ENCODE measurements at regions not wholly inside any gene's neighbourhood (a gene's known extent, or its start where the extent isn't known, plus 50 kb on each side); places are given as distances from the start of the nearest gene placed in this dataset.

GRCh38 chr18:1891641-1892040 lies 679.7 kb downstream of the METTL4 start:
- 33% methylated on average over 1 of the region's 1 CpG for WGBS
- DNase-seq (ENCODE audit: extremely low spot score): no peak
- no peak overlapping the region for H3K4me3 ChIP-seq (ENCODE audit: low read depth, low read length)
- H3K4me1 ChIP-seq (ENCODE audit: insufficient read depth): no peaks in the 10 kb centered on the region
- no peak overlapping the region for H3K27ac ChIP-seq (ENCODE audit: low read depth)
- no peaks in the 10 kb centered on the region for H3K36me3 ChIP-seq (ENCODE audit: insufficient read depth)

- Histone ChIP-seq H3K27ac (ENCODE audit: low read depth) (no peak overlapping the region), H3K4me1 (ENCODE audit: insufficient read depth) (no peaks in the 10 kb centered on the region), H3K36me3 (ENCODE audit: insufficient read depth) (no peaks in the 10 kb centered on the region), H3K4me3 (ENCODE audit: low read depth, low read length) (no peak overlapping the region)
- no peak for DNase-seq (ENCODE audit: extremely low spot score)
These were observed 679.1 kb downstream of the METTL4 start for GRCh38 chr18:1892191-1892590.

DNA sequence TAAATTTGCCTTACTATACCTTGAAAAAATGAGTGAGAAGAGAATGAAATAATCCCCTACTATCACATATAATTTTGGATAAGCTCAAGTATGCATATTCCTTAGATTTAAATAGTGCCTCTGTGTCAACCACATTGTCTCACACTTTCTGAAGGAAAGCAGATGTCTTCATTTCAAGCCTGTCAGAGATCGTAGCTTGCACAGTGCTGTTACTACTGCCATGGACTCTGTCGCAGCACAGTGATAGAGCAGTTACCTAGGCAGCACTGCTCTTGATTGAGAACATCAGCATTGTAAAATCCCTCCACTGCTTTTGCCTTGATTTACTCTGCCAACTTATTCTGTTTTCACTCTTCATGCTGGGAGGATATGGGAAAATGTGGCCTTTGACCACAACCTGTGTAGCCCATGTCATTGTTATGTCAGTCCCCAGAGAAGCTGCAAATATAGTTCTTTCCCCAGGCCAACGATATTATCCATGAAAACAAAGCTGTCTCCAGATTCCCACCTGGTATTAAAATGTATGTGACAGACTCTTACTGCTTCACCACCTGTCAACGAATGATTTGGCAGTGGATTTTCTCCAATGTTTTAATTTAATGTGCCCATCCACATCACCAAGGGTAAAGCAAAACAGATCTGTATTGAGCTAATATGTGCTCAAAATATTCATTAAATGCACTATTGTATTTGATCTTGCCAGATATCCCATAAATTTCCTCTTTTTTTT lies 675.7 kb downstream of the METTL4 start:
- no peak for DNase-seq (ENCODE audit: extremely low spot score)
- WGBS: 55% methylated on average over 4 of the region's 4 CpGs
- no peaks in the 10 kb centered on the region for H3K36me3 ChIP-seq (ENCODE audit: insufficient read depth)
- H3K4me1 ChIP-seq (ENCODE audit: insufficient read depth): no peaks in the 10 kb centered on the region
- H3K27ac ChIP-seq (ENCODE audit: low read depth): no peak overlapping the region
- H3K4me3 ChIP-seq (ENCODE audit: low read depth, low read length): no peak overlapping the region

- Histone ChIP-seq H3K4me1 (ENCODE audit: insufficient read depth) (no peaks in the 10 kb centered on the region), H3K27ac (ENCODE audit: low read depth) (no peak overlapping the region), H3K4me3 (ENCODE audit: low read depth, low read length) (no peak overlapping the region), H3K36me3 (ENCODE audit: insufficient read depth) (no peaks in the 10 kb centered on the region)
- no peak for DNase-seq (ENCODE audit: extremely low spot score)
- WGBS: 73% methylated on average over 1 of the region's 1 CpG
These were observed 664.9 kb downstream of the METTL4 start for GRCh38 chr18:1906421-1906820.

- no peaks in the 10 kb centered on the region for H3K36me3 ChIP-seq (ENCODE audit: insufficient read depth)
- H3K27ac ChIP-seq (ENCODE audit: low read depth): no peak overlapping the region
- no peak overlapping the region for H3K4me3 ChIP-seq (ENCODE audit: low read depth, low read length)
- WGBS: 56% methylated on average over 3 of the region's 3 CpGs
- H3K4me1 ChIP-seq (ENCODE audit: insufficient read depth): no peaks in the 10 kb centered on the region
- DNase-seq (ENCODE audit: extremely low spot score): no peak
These were observed 663.7 kb downstream of the METTL4 start for GRCh38 chr18:1907470-1908206.

DNA sequence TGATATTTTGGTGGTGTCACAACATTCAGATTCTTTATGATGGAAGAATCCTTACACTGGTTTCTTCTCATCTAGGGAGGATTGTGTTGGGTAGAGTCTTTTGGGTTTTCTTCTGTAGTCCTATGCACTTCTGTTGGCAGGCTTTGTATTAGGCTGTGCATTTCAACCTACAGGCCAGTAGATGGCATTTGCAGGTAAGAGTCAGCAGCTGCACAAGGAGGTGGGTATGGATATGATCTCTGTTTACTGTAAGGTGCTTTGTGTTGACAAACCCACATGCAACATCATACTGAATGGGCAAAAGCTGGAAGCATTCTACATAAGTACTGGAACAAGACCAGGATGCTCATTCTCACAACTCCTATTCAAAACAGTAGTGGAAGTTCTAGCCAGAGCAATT lies 656.8 kb downstream of the METTL4 start:
- no peak overlapping the region for H3K27ac ChIP-seq (ENCODE audit: low read depth)
- no peak overlapping the region for H3K4me3 ChIP-seq (ENCODE audit: low read depth, low read length)
- no peaks in the 10 kb centered on the region for H3K4me1 ChIP-seq (ENCODE audit: insufficient read depth)
- H3K36me3 ChIP-seq (ENCODE audit: insufficient read depth): no peaks in the 10 kb centered on the region
- no peak for DNase-seq (ENCODE audit: extremely low spot score)

DNA sequence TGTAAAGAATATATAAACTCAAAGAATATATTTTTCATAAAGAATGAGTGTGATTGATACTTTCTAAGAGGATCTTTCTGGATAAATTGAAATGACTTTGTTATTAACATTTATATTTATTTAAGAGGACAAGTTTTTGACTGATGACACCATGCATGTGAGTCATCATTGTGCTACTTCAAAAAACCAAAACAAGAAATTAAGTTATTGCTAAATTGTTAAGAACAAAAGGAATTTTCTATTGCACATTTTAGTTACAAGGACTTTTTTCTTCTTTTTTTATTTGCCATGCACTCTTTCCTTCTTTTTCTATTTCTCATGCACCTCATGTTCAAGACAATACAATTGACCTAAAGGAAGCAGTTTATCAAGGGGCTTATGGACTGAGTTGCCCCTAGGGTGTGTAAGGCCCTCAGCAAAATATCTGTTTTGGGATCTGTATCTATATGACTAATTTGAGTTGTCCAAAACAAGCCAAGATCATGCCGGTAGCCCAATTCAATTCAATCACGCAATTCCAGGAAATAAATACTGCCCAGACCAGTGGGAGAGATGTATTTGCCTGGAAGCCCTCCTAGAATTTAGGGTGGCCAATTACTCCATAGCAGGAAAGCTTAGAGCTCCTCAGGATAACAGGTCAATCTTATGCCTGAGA lies 654.3 kb downstream of the METTL4 start:
- no peak for DNase-seq (ENCODE audit: extremely low spot score)
- no peaks in the 10 kb centered on the region for H3K36me3 ChIP-seq (ENCODE audit: insufficient read depth)
- 94% methylated on average over 2 of the region's 2 CpGs for WGBS

GRCh38 chr18:1917569-1917968 lies 653.7 kb downstream of the METTL4 start:
- Histone ChIP-seq H3K36me3 (ENCODE audit: insufficient read depth) (no peaks in the 10 kb centered on the region), H3K4me1 (ENCODE audit: insufficient read depth) (no peaks in the 10 kb centered on the region), H3K27ac (ENCODE audit: low read depth) (no peak overlapping the region), H3K4me3 (ENCODE audit: low read depth, low read length) (no peak overlapping the region)
- WGBS: 88% methylated on average over 4 of the region's 4 CpGs
- no peak for DNase-seq (ENCODE audit: extremely low spot score)

More for the DNA sequence above, 654.3 kb downstream of the METTL4 start:
- Histone ChIP-seq H3K4me1 (ENCODE audit: insufficient read depth) (no peaks in the 10 kb centered on the region), H3K4me3 (ENCODE audit: low read depth, low read length) (no peak overlapping the region), H3K27ac (ENCODE audit: low read depth) (no peak overlapping the region)

DNA sequence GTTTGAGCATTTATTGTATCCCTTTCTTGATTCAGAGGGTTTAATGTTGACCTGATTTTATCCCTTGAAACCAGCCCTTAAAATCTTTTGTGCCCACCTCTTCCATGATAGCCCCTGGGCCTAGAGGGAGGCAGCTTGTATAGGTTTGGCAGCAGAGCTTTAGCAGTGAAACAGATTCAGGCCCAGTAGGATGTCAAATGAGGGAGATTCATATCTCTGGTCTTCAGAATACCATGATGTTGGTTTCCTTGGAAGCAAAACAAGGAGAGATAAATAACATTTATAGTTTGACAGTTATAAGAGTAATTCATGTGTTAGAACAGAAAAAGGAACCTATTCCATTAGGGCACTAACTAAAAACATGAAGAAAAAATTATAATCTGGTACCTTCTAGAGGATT lies 649.2 kb downstream of the METTL4 start:
- Histone ChIP-seq H3K27ac (ENCODE audit: low read depth) (no peak overlapping the region), H3K4me3 (ENCODE audit: low read depth, low read length) (no peak overlapping the region), H3K36me3 (ENCODE audit: insufficient read depth) (no peaks in the 10 kb centered on the region), H3K4me1 (ENCODE audit: insufficient read depth) (no peaks in the 10 kb centered on the region)
- DNase-seq (ENCODE audit: extremely low spot score): no peak

DNA sequence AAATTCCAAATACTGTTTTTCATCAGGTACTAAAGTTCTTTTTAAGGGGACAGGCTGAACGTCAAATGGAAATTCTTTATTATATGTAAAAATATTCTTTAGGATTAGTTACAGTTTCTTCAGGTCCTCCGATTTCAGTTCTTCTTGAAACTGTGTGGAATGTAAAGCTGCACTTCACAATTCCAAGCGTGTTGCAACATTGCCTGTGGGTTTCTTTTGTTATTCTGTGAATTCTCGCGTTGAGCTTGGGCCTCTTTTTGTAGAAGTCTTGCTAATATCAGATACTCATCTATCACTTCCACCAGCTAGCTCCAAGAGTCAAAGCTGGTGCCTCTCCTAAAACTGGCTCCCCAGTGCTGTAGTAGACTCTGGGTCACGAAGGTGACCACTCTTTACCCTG lies 642.6 kb downstream of the METTL4 start:
- H3K4me3 ChIP-seq (ENCODE audit: low read depth, low read length): no peak overlapping the region
- H3K27ac ChIP-seq (ENCODE audit: low read depth): no peak overlapping the region
- 82% methylated on average over 6 of the region's 6 CpGs for WGBS
- no peaks in the 10 kb centered on the region for H3K4me1 ChIP-seq (ENCODE audit: insufficient read depth)
- H3K36me3 ChIP-seq (ENCODE audit: insufficient read depth): no peaks in the 10 kb centered on the region
- no peak for DNase-seq (ENCODE audit: extremely low spot score)

DNA sequence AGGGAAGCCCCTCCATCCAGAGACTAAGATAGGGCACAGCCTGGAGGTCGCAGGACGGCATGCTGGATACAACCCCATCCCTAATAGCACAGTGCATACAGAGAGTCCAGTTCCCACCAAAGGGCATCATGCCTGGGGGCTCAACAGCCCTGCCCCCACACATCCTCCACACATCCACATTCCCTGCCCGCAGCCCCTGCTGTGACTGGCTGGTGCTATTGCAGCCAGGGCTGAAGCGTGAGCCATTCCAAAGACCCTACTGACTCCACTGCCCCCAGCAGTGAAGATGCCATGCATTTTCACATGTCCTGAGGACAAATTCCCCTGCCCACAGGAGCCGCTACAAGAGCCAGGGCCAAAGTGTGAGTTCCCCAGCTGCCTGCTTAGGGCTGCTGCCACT lies 641.6 kb downstream of the METTL4 start:
- no peak overlapping the region for H3K4me3 ChIP-seq (ENCODE audit: low read depth, low read length)
- H3K36me3 ChIP-seq (ENCODE audit: insufficient read depth): no peaks in the 10 kb centered on the region
- no peaks in the 10 kb centered on the region for H3K4me1 ChIP-seq (ENCODE audit: insufficient read depth)
- DNase-seq (ENCODE audit: extremely low spot score): no peak
- WGBS: 93% methylated on average over 5 of the region's 5 CpGs
- no peak overlapping the region for H3K27ac ChIP-seq (ENCODE audit: low read depth)

- no peaks in the 10 kb centered on the region for H3K4me1 ChIP-seq (ENCODE audit: insufficient read depth)
These were observed 640.7 kb downstream of the METTL4 start for GRCh38 chr18:1930291-1931270.

GRCh38 chr18:1952486-1952885 lies 618.8 kb downstream of the METTL4 start:
- no peak for DNase-seq (ENCODE audit: extremely low spot score)
- H3K27ac ChIP-seq (ENCODE audit: low read depth): no peak overlapping the region
- WGBS: 58% methylated on average over 5 of the region's 5 CpGs
- no peaks in the 10 kb centered on the region for H3K4me1 ChIP-seq (ENCODE audit: insufficient read depth)
- no peak overlapping the region for H3K4me3 ChIP-seq (ENCODE audit: low read depth, low read length)
- H3K36me3 ChIP-seq (ENCODE audit: insufficient read depth): no peaks in the 10 kb centered on the region

More at GRCh38 chr18:1930291-1931270, 640.7 kb downstream of the METTL4 start:
- Histone ChIP-seq H3K4me3 (ENCODE audit: low read depth, low read length) (no peak overlapping the region), H3K27ac (ENCODE audit: low read depth) (no peak overlapping the region), H3K36me3 (ENCODE audit: insufficient read depth) (no peaks in the 10 kb centered on the region)
- no peak for DNase-seq (ENCODE audit: extremely low spot score)
- WGBS: 67% methylated on average over 5 of the region's 5 CpGs

Measured in urinary bladder (tissue), 3 donors.